Glutamatergic neuron (in vitro differentiated cells): ENCODE measurements at regions not wholly inside any gene's neighbourhood (a gene's known extent, or its start where the extent isn't known, plus 50 kb on each side); places are given as distances from the start of the nearest gene placed in this dataset.

ENCODE experiments used
- DNase-seq: peaks from one replicate; pipeline ENCODE4 v3.0.0; 2022
- H3K27ac Mint-ChIP-seq: one replicate; pipeline ENCODE4 v1.8.0; 2020; ENCODE audit warnings: mild to moderate bottlenecking, mixed read lengths, inconsistent platforms; ENCODE audit not compliant: unreplicated experiment
- H3K27me3 Mint-ChIP-seq: one replicate; pipeline ENCODE4 v1.8.0; 2020; ENCODE audit warnings: mild to moderate bottlenecking, moderate library complexity, mixed read lengths, inconsistent platforms; ENCODE audit not compliant: unreplicated experiment
- H3K36me3 Mint-ChIP-seq: one replicate; pipeline ENCODE4 v1.8.0; 2020; ENCODE audit warnings: mild to moderate bottlenecking, mixed read lengths, inconsistent platforms; ENCODE audit not compliant: unreplicated experiment
- H3K4me1 Mint-ChIP-seq: one replicate; pipeline ENCODE4 v1.8.0; 2020; ENCODE audit warnings: mild to moderate bottlenecking, low read depth, mixed read lengths, inconsistent platforms; ENCODE audit not compliant: unreplicated experiment
- H3K4me3 Mint-ChIP-seq: one replicate; pipeline ENCODE4 v1.8.0; 2020; ENCODE audit warnings: mild to moderate bottlenecking, mixed read lengths, inconsistent platforms; ENCODE audit not compliant: unreplicated experiment
- H3K9me3 Mint-ChIP-seq: one replicate; pipeline ENCODE4 v1.8.0; 2020; ENCODE audit warnings: mild to moderate bottlenecking, moderate library complexity, mixed read lengths, inconsistent platforms; ENCODE audit not compliant: unreplicated experiment
- CTCF ChIP-seq: fragments of 200-600 bp; sonication (generic); IDR thresholded peaks from one replicate; pipeline ENCODE4 v1.5.0; 2021; ENCODE audit not compliant: partially characterized antibody, unreplicated experiment

GRCh38 chr22:49269928-49270327, 557.7 kb downstream of the BRD1 start:
- Mint-ChIP-seq H3K27me3 (peaks cover 10% of the 10 kb centered on the region), H3K36me3 (peaks cover 22% of the 10 kb centered on the region), H3K4me1 (no peaks in the 10 kb centered on the region), H3K9me3 (peaks cover 25% of the 10 kb centered on the region), H3K4me3 (no peak overlapping the region), H3K27ac (no peak overlapping the region)
- no peak for TF ChIP-seq CTCF
- no peak for DNase-seq

- no peak overlapping the region for H3K27ac Mint-ChIP-seq
- no peaks in the 10 kb centered on the region for H3K4me1 Mint-ChIP-seq
- peaks cover 21% of the 10 kb centered on the region for H3K36me3 Mint-ChIP-seq
- TF ChIP-seq CTCF: no peak
- H3K9me3 Mint-ChIP-seq: peaks cover 26% of the 10 kb centered on the region
- H3K27me3 Mint-ChIP-seq: peaks cover 10% of the 10 kb centered on the region
- H3K4me3 Mint-ChIP-seq: no peak overlapping the region
- no peak for DNase-seq
Measured at GRCh38 chr22:49269371-49269770, 558.3 kb downstream of the BRD1 start.

- no peak overlapping the region for H3K4me3 Mint-ChIP-seq
- H3K36me3 Mint-ChIP-seq: peaks cover 22% of the 10 kb centered on the region
- no peaks in the 10 kb centered on the region for H3K4me1 Mint-ChIP-seq
- no peak for DNase-seq
- no peak for TF ChIP-seq CTCF
- H3K27me3 Mint-ChIP-seq: peaks cover 11% of the 10 kb centered on the region
- no peak overlapping the region for H3K27ac Mint-ChIP-seq
- peaks cover 29% of the 10 kb centered on the region for H3K9me3 Mint-ChIP-seq
Measured at GRCh38 chr22:49268924-49269323, 558.7 kb downstream of the BRD1 start.

GRCh38 chr22:49267996-49268395, 559.7 kb downstream of the BRD1 start:
- Mint-ChIP-seq H3K9me3 (peaks cover 29% of the 10 kb centered on the region), H3K27me3 (peaks cover 11% of the 10 kb centered on the region), H3K4me1 (no peaks in the 10 kb centered on the region), H3K36me3 (peaks cover 22% of the 10 kb centered on the region), H3K27ac (no peak overlapping the region), H3K4me3 (no peak overlapping the region)
- TF ChIP-seq CTCF: no peak
- DNase-seq: no peak

GRCh38 chr22:49266561-49267519, 560.8 kb downstream of the BRD1 start:
- Mint-ChIP-seq H3K36me3 (peaks cover 22% of the 10 kb centered on the region), H3K4me3 (no peak overlapping the region), H3K4me1 (no peaks in the 10 kb centered on the region), H3K27me3 (peaks cover 11% of the 10 kb centered on the region), H3K27ac (no peak overlapping the region), H3K9me3 (peaks cover 28% of the 10 kb centered on the region)
- TF ChIP-seq CTCF: no peak
- DNase-seq: no peak
